NB4 (cell line): ENCODE measurements at regions not wholly inside any gene's neighbourhood (a gene's known extent, or its start where the extent isn't known, plus 50 kb on each side); places are given as distances from the start of the nearest gene placed in this dataset.

ENCODE experiments used
- POLR2A ChIP-seq: IDR thresholded peaks from 2 replicates; pipeline ENCODE4 v1.6.1; 2011; ENCODE audit warnings: mild to moderate bottlenecking; ENCODE audit not compliant: insufficient read length; ENCODE audit errors: extremely low read depth
- TF ChIP-seq, protein P1 (sequence below): IDR thresholded peaks from one replicate; pipeline ENCODE4 v1.5.1; 2012; ENCODE audit warnings: low read depth, low read length
- TF ChIP-seq, protein P2 (sequence below): IDR thresholded peaks from 2 replicates; pipeline ENCODE4 v1.6.1; 2011; ENCODE audit warnings: low read depth, low read length

DNA sequence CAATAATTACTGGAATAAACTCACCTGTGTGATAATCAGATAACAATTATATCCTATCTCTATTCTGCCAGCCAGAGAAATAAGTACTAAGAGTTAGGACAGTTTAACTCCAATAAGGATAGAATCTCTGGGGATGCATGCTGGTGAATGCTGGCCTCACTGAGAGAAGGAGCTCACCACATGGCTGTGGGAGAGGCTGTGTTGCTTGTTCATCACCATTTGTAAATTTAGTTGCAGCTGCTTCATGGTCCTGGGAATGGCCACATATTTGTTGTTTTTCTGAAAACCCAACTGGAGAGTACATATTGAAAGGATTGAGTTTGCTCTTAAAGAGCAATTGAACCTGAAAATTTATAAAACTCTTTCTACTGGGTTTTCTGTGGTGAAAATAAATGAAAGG, 207.3 kb downstream of the NECTIN3 start:
- TF ChIP-seq, protein P1, sequence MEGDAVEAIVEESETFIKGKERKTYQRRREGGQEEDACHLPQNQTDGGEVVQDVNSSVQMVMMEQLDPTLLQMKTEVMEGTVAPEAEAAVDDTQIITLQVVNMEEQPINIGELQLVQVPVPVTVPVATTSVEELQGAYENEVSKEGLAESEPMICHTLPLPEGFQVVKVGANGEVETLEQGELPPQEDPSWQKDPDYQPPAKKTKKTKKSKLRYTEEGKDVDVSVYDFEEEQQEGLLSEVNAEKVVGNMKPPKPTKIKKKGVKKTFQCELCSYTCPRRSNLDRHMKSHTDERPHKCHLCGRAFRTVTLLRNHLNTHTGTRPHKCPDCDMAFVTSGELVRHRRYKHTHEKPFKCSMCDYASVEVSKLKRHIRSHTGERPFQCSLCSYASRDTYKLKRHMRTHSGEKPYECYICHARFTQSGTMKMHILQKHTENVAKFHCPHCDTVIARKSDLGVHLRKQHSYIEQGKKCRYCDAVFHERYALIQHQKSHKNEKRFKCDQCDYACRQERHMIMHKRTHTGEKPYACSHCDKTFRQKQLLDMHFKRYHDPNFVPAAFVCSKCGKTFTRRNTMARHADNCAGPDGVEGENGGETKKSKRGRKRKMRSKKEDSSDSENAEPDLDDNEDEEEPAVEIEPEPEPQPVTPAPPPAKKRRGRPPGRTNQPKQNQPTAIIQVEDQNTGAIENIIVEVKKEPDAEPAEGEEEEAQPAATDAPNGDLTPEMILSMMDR = no peak
- no peak for TF ChIP-seq POLR2A
- TF ChIP-seq, protein P2, sequence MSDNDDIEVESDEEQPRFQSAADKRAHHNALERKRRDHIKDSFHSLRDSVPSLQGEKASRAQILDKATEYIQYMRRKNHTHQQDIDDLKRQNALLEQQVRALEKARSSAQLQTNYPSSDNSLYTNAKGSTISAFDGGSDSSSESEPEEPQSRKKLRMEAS = no peak
